OCI-LY7 (cell line): ENCODE measurements at regions not wholly inside any gene's neighbourhood (a gene's known extent, or its start where the extent isn't known, plus 50 kb on each side); places are given as distances from the start of the nearest gene placed in this dataset.

Experiments used
- BruUV-seq: library from RNA; stranded (reverse); fragments of 400-500 nt; replicated peaks from 2 replicates; lab custom pipeline; 2021; lab: Mats Ljungman, UMichigan
- CTCF ChIA-PET: fragments of 300-600 bp; sonication (Branson Sonifier 250); formaldehyde crosslinking; loops from one replicate; lab custom pipeline; 2022; ENCODE audit warnings: antibody characterized with exemption; ENCODE audit not compliant: unreplicated experiment; lab: Charles Lee
- POLR2A ChIA-PET: fragments of 300-600 bp; sonication (Branson Sonifier 250); formaldehyde crosslinking; loops from one replicate; lab custom pipeline; 2022; ENCODE audit warnings: antibody characterized with exemption; lab: Charles Lee
- DNase-seq: peaks from one replicate; pipeline ENCODE4 v3.0.0-alpha.2; 2015; ENCODE audit warnings: low spot score
- H2AFZ ChIP-seq: fragments of 200-600 bp; sonication (generic), shearing (Covaris generic); 2 replicates; pipeline ENCODE4 v1.6.1; 2014; ENCODE audit warnings: mild to moderate bottlenecking, antibody characterized with exemption, low read length, moderate library complexity
- H3K27ac ChIP-seq: fragments of 200-600 bp; sonication (generic); 2 replicates; pipeline ENCODE4 v1.5.1; 2014; ENCODE audit warnings: mixed run types, low read depth, mild to moderate bottlenecking, moderate library complexity, low read length, inconsistent platforms; ENCODE audit not compliant: poor library complexity, severe bottlenecking
- H3K36me3 ChIP-seq: fragments of 200-600 bp; sonication (generic); 2 replicates; pipeline ENCODE4 v1.6.1; 2014; ENCODE audit warnings: mild to moderate bottlenecking, antibody characterized with exemption, low read length, moderate library complexity, mixed read lengths; ENCODE audit not compliant: insufficient read depth
- H3K4me1 ChIP-seq: fragments of 200-600 bp; sonication (generic); 2 replicates; pipeline ENCODE4 v1.5.1; 2014; ENCODE audit warnings: mild to moderate bottlenecking, low read length; ENCODE audit not compliant: insufficient read depth, poor library complexity, severe bottlenecking
- H3K4me2 ChIP-seq: fragments of 200-600 bp; sonication (generic); 2 replicates; pipeline ENCODE4 v1.6.1; 2014; ENCODE audit warnings: mild to moderate bottlenecking, low read length
- H3K4me3 ChIP-seq: fragments of 200-600 bp; sonication (generic); 2 replicates; pipeline ENCODE4 v1.5.1; 2014; ENCODE audit warnings: mild to moderate bottlenecking, low read depth, low read length; ENCODE audit not compliant: poor library complexity, severe bottlenecking
- H3K79me2 ChIP-seq: fragments of 200-600 bp; sonication (generic); 2 replicates; pipeline ENCODE4 v1.6.1; 2016; ENCODE audit warnings: low read depth, mild to moderate bottlenecking, low read length, moderate library complexity, mixed read lengths; ENCODE audit not compliant: insufficient read depth
- H3K9me2 ChIP-seq: fragments of 200-600 bp; sonication (generic); 2 replicates; pipeline ENCODE4 v1.6.1; 2016; ENCODE audit warnings: mild to moderate bottlenecking, low read length, mixed read lengths; ENCODE audit not compliant: insufficient read depth
- H3K9me3 ChIP-seq: fragments of 200-600 bp; sonication (generic); 2 replicates; pipeline ENCODE4 v1.6.1; 2014; ENCODE audit warnings: mild to moderate bottlenecking, mixed run types, low read length, mixed read lengths
- H4K20me1 ChIP-seq: fragments of 200-600 bp; sonication (generic); 2 replicates; pipeline ENCODE4 v1.6.1; 2014; ENCODE audit warnings: mild to moderate bottlenecking, antibody characterized with exemption, low read length, moderate library complexity, mixed read lengths; ENCODE audit not compliant: insufficient read depth
- CTCF ChIP-seq: fragments of 200-600 bp; sonication (generic); conservative IDR thresholded peaks from 2 replicates; pipeline ENCODE4 v1.5.1; 2014; ENCODE audit warnings: mild to moderate bottlenecking, antibody characterized with exemption, low read length, moderate library complexity, mixed read lengths
- EZH2phosphoT487 ChIP-seq: fragments of 200-600 bp; sonication (generic); IDR thresholded peaks from 2 replicates; pipeline ENCODE4 v1.6.1; 2018; ENCODE audit warnings: low read depth, borderline replicate concordance, mild to moderate bottlenecking, mixed run types, antibody characterized with exemption, low read length, moderate library complexity, mixed read lengths
- intact Hi-C: fragments of 100-400 bp; cut with micrococcal nuclease; formaldehyde crosslinking; loops from one replicate; pipeline ENCODE4 v1.10.0; 2022; ENCODE audit not compliant: unreplicated experiment

DNA sequence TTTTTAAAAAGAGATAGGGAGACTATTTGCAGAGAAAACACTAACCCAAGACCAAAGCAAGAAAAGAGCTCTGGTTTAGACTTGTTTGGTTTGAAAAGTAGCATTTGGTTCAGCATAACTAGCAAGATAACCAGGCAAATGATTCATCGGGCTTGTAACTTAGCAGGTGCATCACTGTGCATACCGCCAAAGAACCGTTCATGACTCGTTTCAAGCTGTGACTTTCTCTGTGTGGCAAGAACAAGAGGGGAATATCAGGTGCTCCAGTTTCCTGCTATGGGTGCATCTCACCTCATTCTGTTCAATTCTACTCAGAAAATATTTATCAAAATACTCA, 244.9 kb downstream of the ETAA1 start:
- intact Hi-C loops: no loop called here
- peaks cover 1% of the 10 kb centered on the region; the same call in 1 of the 2 replicates for H3K9me3 ChIP-seq
- no peak overlapping the region for H2AFZ ChIP-seq
- no peaks in the 10 kb centered on the region for H4K20me1 ChIP-seq
- H3K36me3 ChIP-seq: no peaks in the 10 kb centered on the region
- ChIA-PET POLR2A (no interaction called here), CTCF (no interaction called here)
- H3K4me1 ChIP-seq: no peaks in the 10 kb centered on the region
- no peak overlapping the region for H3K27ac ChIP-seq
- no peak overlapping the region for H3K4me3 ChIP-seq
- no peaks in the 10 kb centered on the region for H3K79me2 ChIP-seq
- BruUV-seq: no TSS peak
- TF ChIP-seq CTCF (no peak), EZH2phosphoT487 (no peak)
- H3K9me2 ChIP-seq: no peaks in the 10 kb centered on the region
- H3K4me2 ChIP-seq: no peak overlapping the region
- no peak for DNase-seq

DNA sequence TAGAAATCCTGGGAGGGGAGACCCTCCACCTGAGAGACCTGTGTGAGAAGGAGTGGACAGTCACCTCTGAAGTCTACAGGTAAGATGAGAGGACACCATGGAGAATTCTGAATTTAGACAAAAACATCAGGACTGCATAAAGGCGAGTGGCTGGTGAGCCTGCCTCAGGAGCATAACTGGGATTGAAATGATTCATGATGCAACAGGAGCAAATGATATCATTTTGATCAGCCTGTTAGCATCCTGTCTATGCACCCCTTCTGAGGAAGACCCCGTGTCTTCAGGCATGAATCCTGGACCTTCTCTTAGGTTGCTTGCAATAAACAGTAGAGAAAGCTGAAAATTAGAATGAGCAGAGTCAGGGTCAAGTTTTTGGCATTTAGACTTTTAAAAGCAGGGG, 245.8 kb downstream of the ETAA1 start:
- H3K79me2 ChIP-seq: no peaks in the 10 kb centered on the region
- no peaks in the 10 kb centered on the region for H3K4me1 ChIP-seq
- no peak overlapping the region for H3K4me2 ChIP-seq
- no peak overlapping the region for H3K27ac ChIP-seq
- no TSS peak for BruUV-seq
- intact Hi-C loops: no loop called here
- H3K4me3 ChIP-seq: no peak overlapping the region
- ChIA-PET CTCF (no interaction called here), POLR2A (no interaction called here)
- H3K9me3 ChIP-seq: peaks cover 4% of the 10 kb centered on the region; the same call in 1 of the 2 replicates
- no peak for DNase-seq
- no peaks in the 10 kb centered on the region for H4K20me1 ChIP-seq
- no peak for TF ChIP-seq CTCF
- TF ChIP-seq EZH2phosphoT487: no peak
- H2AFZ ChIP-seq: no peak overlapping the region
- no peaks in the 10 kb centered on the region for H3K9me2 ChIP-seq
- no peaks in the 10 kb centered on the region for H3K36me3 ChIP-seq

DNA sequence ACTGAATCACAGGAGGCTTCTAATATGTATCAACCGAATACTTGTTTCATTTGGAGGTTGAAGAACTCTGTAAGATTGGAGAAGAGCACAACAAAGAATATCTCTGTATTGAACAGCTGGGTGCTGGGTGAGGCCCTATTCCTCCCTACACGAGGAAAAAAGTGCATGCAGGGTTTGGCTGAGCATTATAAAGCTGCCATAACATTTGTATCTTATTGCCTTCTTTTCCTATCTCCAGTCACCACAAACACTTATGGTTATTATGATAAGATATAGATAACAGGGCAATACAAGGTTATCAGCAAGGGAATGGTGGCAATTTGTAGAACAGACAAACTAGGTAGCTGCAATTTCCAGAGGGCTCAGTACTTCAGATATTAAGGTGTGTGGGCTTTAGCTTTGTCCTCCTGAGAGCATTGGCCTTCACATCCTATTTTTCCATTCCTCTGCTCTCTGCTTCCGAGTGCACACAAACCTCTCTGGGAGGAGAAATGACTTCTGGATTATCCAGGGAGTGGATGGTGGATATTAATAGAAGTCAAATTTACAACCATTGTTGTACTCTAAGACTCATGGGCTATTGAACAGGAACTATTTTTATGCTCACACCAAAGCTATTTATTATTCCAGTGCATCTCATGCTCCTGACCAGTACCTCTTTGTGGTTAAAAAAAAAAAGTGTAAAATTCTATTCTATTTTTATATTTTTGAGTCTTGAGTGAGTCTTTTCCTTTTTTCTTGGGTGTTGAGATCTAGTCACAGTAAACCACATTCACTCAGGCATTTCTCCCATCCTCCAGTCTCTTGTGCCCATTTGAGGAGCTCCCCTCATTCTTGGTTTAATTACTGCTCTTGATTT, 248.4 kb downstream of the ETAA1 start:
- CTCF ChIA-PET: no interaction called here
- no TSS peak for BruUV-seq
- Histone ChIP-seq H3K9me3 (peaks cover 4% of the 10 kb centered on the region; the same call in 1 of the 2 replicates), H3K36me3 (no peaks in the 10 kb centered on the region), H4K20me1 (no peaks in the 10 kb centered on the region), H3K4me3 (no peak overlapping the region), H3K9me2 (no peaks in the 10 kb centered on the region), H3K4me1 (no peaks in the 10 kb centered on the region), H3K27ac (no peak overlapping the region), H2AFZ (no peak overlapping the region), H3K4me2 (no peak overlapping the region), H3K79me2 (no peaks in the 10 kb centered on the region)
- TF ChIP-seq EZH2phosphoT487: no peak
- no peak for DNase-seq
- intact Hi-C loops: no loop called here
- POLR2A ChIA-PET: interaction anchor here (1.5 kb wide), 1 partner anchor 18 kb away, joined by 3 read pairs; no protein-coding TSS in a partner anchor
